Lower lobe of right lung (tissue), 2 donors: ENCODE measurements at regions not wholly inside any gene's neighbourhood (a gene's known extent, or its start where the extent isn't known, plus 50 kb on each side); places are given as distances from the start of the nearest gene placed in this dataset.

Experiments
- ATAC-seq, 2 donors: fragments of 200-7000 bp; cut with Tn5 transposase; one replicate each; pipeline ENCODE4 v1.9.1; 2020 to 2022; ENCODE audit warnings: mild to moderate bottlenecking in 2 of 2, moderate library complexity in 2 of 2
- DNase-seq: peaks from one replicate; pipeline ENCODE4 v3.0.0-alpha.2; 2020
- H3K27ac ChIP-seq: fragments of 200-600 bp; one replicate; pipeline ENCODE4 v1.8.0; 2022
- H3K27me3 ChIP-seq: fragments of 200-600 bp; one replicate; pipeline ENCODE4 v1.8.0; 2022; ENCODE audit warnings: low read depth
- H3K36me3 ChIP-seq: fragments of 200-600 bp; one replicate; pipeline ENCODE4 v1.8.0; 2022; ENCODE audit warnings: mild to moderate bottlenecking
- H3K4me1 ChIP-seq: fragments of 200-600 bp; one replicate; pipeline ENCODE4 v1.8.0; 2022
- H3K4me3 ChIP-seq: fragments of 200-600 bp; one replicate; pipeline ENCODE4 v1.8.0; 2022; ENCODE audit warnings: mild to moderate bottlenecking
- H3K9me3 ChIP-seq: fragments of 200-600 bp; one replicate; pipeline ENCODE4 v1.8.0; 2022
- intact Hi-C: fragments of 100-400 bp; cut with DNase I; formaldehyde crosslinking; loops from one replicate; pipeline ENCODE4 v1.11.0; 2022
- TF ChIP-seq, protein P1 (sequence below): fragments of 200-600 bp; IDR thresholded peaks from one replicate; pipeline ENCODE4 v1.8.0; 2022; ENCODE audit warnings: antibody characterized with exemption, mild to moderate bottlenecking
- donor health status: DM: no; HTN: yes; CAD: no; lungs with severe emphysema.

DNA sequence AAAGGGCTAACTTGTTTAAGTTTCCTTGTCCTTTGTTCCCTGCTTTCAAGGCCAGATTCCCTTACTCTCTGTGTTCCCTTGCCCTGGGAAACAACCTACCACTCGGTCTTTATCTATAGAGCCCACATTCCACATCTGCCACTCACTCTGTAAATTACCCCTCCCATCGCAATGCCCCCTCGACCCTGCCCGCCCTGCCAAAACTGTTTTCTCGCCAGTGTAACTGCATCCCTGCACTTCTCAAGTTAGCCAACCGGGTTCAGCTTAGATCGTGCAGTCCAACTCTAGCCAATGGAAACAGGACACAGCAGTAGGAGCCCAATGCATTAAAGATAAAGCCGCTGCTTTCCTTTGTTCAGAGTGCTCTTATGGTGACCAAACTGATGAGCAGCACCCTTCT, 263.6 kb downstream of the TBL1XR1 start:
- ATAC-seq (no peak), DNase-seq (no peak)
- Histone ChIP-seq H3K9me3 (no peaks in the 10 kb centered on the region), H3K36me3 (no peaks in the 10 kb centered on the region), H3K4me1 (no peaks in the 10 kb centered on the region), H3K27me3 (no peaks in the 10 kb centered on the region), H3K27ac (no peak overlapping the region), H3K4me3 (no peak overlapping the region)
- TF ChIP-seq, protein P1, sequence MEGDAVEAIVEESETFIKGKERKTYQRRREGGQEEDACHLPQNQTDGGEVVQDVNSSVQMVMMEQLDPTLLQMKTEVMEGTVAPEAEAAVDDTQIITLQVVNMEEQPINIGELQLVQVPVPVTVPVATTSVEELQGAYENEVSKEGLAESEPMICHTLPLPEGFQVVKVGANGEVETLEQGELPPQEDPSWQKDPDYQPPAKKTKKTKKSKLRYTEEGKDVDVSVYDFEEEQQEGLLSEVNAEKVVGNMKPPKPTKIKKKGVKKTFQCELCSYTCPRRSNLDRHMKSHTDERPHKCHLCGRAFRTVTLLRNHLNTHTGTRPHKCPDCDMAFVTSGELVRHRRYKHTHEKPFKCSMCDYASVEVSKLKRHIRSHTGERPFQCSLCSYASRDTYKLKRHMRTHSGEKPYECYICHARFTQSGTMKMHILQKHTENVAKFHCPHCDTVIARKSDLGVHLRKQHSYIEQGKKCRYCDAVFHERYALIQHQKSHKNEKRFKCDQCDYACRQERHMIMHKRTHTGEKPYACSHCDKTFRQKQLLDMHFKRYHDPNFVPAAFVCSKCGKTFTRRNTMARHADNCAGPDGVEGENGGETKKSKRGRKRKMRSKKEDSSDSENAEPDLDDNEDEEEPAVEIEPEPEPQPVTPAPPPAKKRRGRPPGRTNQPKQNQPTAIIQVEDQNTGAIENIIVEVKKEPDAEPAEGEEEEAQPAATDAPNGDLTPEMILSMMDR: no peak
- intact Hi-C loops: no loop called here

DNA sequence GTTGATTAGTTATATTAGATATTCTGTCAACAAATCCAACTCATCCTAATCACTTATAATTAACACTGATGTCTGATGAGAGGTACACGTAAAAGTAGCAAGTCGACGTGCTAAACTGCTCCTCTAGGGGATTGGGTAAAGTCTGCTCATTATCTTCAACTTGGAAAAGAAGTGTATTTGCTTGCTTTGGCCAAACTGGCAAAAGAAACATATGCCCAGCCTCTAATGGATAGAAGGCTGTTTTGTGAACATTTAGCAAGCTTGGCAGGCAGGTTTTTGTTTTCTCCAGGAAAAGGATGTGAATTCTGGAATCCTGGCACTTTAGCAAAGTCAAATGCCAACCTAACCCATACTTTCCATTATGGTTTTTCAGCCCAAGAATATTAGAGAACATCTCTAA, 264.8 kb downstream of the TBL1XR1 start:
- H3K4me1 ChIP-seq: no peaks in the 10 kb centered on the region
- H3K36me3 ChIP-seq: no peaks in the 10 kb centered on the region
- no peaks in the 10 kb centered on the region for H3K9me3 ChIP-seq
- TF ChIP-seq, protein P1: no peak
- no peaks in the 10 kb centered on the region for H3K27me3 ChIP-seq
- no peak overlapping the region for H3K4me3 ChIP-seq
- intact Hi-C loops: no loop called here
- no peak overlapping the region for H3K27ac ChIP-seq
- DNase-seq: no peak
- no peak for ATAC-seq

DNA sequence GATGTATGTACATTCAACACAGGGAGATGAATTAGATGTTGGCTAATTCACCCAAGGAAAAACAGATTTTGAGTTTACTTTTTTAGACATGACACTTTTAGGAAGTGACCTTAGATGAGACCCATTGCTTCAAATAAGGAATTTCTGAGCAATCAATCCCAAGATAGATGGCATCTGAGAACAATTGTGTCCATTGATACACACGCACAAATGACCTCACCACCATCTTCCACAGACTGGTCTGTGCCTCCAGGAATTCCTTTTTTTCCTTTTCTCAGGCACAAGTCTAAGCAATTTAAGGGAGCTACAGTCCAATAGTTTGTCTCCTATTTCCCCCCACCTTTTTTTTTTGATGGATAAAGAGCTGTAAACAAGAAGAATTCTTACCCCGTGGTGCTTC, 265.3 kb downstream of the TBL1XR1 start:
- no peaks in the 10 kb centered on the region for H3K9me3 ChIP-seq
- ATAC-seq: no peak
- H3K4me3 ChIP-seq: no peak overlapping the region
- no peak for DNase-seq
- TF ChIP-seq, protein P1: no peak
- no peaks in the 10 kb centered on the region for H3K27me3 ChIP-seq
- intact Hi-C loops: no loop called here
- no peak overlapping the region for H3K27ac ChIP-seq
- H3K4me1 ChIP-seq: no peaks in the 10 kb centered on the region
- no peaks in the 10 kb centered on the region for H3K36me3 ChIP-seq

DNA sequence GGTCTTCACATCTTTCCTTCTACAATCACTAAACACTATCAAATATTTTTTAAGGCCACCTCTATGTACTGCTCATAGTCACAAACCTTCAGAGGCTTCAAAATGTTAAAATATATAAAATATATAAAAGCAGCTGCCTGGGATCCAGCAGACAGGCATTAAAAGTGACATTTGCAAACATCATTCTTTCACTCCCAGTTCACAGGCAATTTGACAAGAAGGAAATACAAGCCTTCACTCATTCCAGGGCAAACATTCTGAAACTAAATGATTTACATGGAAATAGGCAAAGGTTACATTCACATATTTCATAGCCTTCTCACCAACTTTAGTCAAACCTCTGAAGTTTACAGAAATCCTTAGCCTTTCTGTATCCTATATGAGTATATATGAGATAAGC, 266.3 kb downstream of the TBL1XR1 start:
- ATAC-seq: no peak
- Histone ChIP-seq H3K27me3 (no peaks in the 10 kb centered on the region), H3K9me3 (no peaks in the 10 kb centered on the region), H3K4me1 (no peaks in the 10 kb centered on the region), H3K4me3 (no peak overlapping the region), H3K27ac (no peak overlapping the region), H3K36me3 (no peaks in the 10 kb centered on the region)
- no peak for DNase-seq
- TF ChIP-seq, protein P1: no peak
- intact Hi-C loops: no loop called here

DNA sequence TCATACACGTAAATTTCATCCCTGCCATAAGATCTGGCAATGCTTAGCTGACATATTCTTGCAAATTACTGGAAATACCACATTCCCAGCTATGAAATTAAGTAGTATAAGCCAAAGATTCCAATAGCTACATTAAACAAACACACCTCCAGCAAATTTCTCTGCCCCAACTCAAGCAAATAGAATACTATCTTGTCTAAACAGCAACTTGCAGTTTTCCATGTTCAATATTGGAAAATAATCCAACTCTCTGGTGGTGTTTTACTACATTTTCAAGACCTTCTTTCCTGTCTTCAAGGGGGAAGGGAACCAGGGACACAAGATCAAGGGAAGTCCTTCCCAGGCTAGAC, 268.7 kb downstream of the TBL1XR1 start:
- TF ChIP-seq, protein P1: no peak
- no peaks in the 10 kb centered on the region for H3K27me3 ChIP-seq

More for the DNA sequence above, 268.7 kb downstream of the TBL1XR1 start:
- H3K9me3 ChIP-seq: no peaks in the 10 kb centered on the region
- no peak for ATAC-seq
- intact Hi-C loops: no loop called here
- no peak for DNase-seq
- no peaks in the 10 kb centered on the region for H3K4me1 ChIP-seq
- no peaks in the 10 kb centered on the region for H3K36me3 ChIP-seq
- no peak overlapping the region for H3K27ac ChIP-seq
- no peak overlapping the region for H3K4me3 ChIP-seq
